Heart left ventricle (tissue), 13 donors: ENCODE measurements at regions not wholly inside any gene's neighbourhood (a gene's known extent, or its start where the extent isn't known, plus 50 kb on each side); places are given as distances from the start of the nearest gene placed in this dataset.
"Not testable (repeated sequence)": the region's sequence is repeated elsewhere in the genome, so short reads cannot be mapped to it uniquely, and the experiment has no call there.

Source experiments
- CTCF ChIP-seq, 12 donors: fragments of 200-600 bp; sonication (generic) in 4 of 12; IDR thresholded peaks; one replicate each; pipeline versions ENCODE4 v1.5.0 to v1.8.0; 2018 to 2022; ENCODE audit warnings: antibody characterized with exemption in 12 of 12, mild to moderate bottlenecking in 5 of 12
- POLR2A ChIP-seq, 2 donors: fragments of 450-650 bp; IDR thresholded peaks; one replicate each; pipeline ENCODE4 v1.6.1; 2017; ENCODE audit warnings: antibody characterized with exemption in 2 of 2, mild to moderate bottlenecking in 2 of 2, moderate library complexity in 2 of 2
- donor health status: ischemic (EF 13 %, LVEDD 7.1; RV severe dilation, severe dysfunction).
- donor health status: DM: no; HTN: yes; CAD: no.
- donor health status: DM: no; HTN: no; CAD: no.
- donor health status: ischemic (EF 25% LVEDD 6.9; RV normal size, moderate dysfunction).
- donor health status: ischemic (EF 25% LVEDD 5.7; RV mildly dilated, moderate dysfunction).
- donor health status: ischemic (EF 35%, LVEDD 5.7; RV mildly dilated, moderate dysfunction).
- donor health status: nonischemic (EF 11% LVEDD 7.7; RV severe dilation, severe dysfunction).
- donor health status: DM: yes; HTN: yes; CAD: no.
- donor health status: PGD.
- donor health status: ischemic (EF 29% LVEDD 5.4; RV normal size, mild dysfunction).
- donor health status: nonischemic (EF 23%, LVEDD 6.1; RV moderate dilation, normal function).

- not testable (repeated sequence) for TF ChIP-seq CTCF, POLR2A (IDR thresholded peaks at IDR 0.05)
These were observed 152.5 kb downstream of the POTEB start for GRCh38 chr15:21724988-21725387.
